ENCODE measurements at regions not wholly inside any gene's neighbourhood (a gene's known extent, or its start where the extent isn't known, plus 50 kb on each side); places are given as distances from the start of the nearest gene placed in this dataset.

DNA sequence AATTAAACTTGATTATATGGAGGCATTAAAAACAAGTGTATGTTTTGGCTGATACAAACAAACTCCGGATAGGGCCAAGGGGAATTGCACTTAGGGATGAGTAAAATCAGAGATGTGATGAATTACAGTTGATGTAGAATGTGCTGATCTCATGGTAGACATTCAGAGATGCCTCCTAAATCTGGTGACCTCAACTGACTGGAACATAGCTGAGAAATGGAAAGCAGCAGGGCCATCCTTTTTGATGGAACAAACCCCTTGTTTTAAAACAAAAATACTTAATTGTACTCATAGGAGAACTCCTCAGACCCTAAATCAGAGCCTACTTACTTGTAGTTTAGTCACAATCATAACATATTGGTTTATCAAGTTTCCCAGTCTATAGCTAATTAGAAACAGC, 122.8 kb downstream of the C12orf75 start:
- DNase-seq (ENCODE audit: low read depth) = no peak
- TF ChIP-seq, protein P1, sequence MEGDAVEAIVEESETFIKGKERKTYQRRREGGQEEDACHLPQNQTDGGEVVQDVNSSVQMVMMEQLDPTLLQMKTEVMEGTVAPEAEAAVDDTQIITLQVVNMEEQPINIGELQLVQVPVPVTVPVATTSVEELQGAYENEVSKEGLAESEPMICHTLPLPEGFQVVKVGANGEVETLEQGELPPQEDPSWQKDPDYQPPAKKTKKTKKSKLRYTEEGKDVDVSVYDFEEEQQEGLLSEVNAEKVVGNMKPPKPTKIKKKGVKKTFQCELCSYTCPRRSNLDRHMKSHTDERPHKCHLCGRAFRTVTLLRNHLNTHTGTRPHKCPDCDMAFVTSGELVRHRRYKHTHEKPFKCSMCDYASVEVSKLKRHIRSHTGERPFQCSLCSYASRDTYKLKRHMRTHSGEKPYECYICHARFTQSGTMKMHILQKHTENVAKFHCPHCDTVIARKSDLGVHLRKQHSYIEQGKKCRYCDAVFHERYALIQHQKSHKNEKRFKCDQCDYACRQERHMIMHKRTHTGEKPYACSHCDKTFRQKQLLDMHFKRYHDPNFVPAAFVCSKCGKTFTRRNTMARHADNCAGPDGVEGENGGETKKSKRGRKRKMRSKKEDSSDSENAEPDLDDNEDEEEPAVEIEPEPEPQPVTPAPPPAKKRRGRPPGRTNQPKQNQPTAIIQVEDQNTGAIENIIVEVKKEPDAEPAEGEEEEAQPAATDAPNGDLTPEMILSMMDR (conservative IDR thresholded peaks at IDR 0.05; ENCODE audit: low read depth, low read length) = no peak
- H3K4me3 ChIP-seq (ENCODE audit: low read depth, low read length) = no peak overlapping the region

DNA sequence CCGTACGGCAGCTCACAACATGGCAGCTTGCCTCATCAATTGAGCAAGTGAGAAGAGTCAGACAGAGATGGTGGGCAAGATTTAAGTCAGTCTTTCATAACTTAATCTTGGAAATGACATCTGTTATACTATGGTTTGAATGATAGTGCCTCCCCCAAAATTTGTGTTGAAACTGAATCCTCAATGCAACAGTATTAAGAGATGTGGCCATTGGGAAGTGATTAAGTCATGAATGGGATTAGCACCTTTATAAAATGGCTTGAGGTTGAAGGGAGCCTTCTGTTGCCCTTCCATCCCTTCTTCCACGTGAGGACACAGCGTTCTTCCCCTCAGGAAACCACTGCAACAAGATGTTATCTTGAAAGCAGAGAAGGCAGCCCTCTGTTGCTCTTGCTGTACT, 124.2 kb downstream of the C12orf75 start:
- TF ChIP-seq, protein P1 (conservative IDR thresholded peaks at IDR 0.05; ENCODE audit: low read depth, low read length) = no peak
- H3K4me3 ChIP-seq (ENCODE audit: low read depth, low read length) = no peak overlapping the region
- no peak for DNase-seq (ENCODE audit: low read depth)

GRCh38 chr12:105455261-105455660, 124.8 kb downstream of the C12orf75 start:
- TF ChIP-seq, protein P1 (conservative IDR thresholded peaks at IDR 0.05; ENCODE audit: low read depth, low read length) = peak; percentile 37
- H3K4me3 ChIP-seq (ENCODE audit: low read depth, low read length) = no peak overlapping the region
- no peak for DNase-seq (ENCODE audit: low read depth)

DNA sequence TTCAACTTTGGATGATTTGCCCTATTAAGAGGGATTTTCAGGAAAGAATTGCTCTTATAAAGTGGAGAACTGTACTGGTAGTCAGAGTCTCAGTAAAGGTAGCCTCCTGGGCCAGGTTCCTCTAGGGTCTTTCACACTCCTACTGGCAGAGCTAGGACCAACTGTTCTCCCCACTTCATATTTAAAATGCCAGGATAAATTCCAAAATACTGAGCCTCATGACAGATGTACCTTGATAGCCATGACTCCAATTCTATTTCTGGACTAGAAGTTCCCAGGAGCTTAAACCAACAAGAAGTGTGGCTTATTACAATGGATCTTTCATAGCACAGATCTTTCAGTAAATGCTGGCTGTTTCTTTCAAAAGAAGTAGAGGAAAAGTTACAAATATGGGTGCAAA, 126.5 kb downstream of the C12orf75 start:
- no peak for DNase-seq (ENCODE audit: low read depth)
- no peak overlapping the region for H3K4me3 ChIP-seq (ENCODE audit: low read depth, low read length)
- TF ChIP-seq, protein P1 (conservative IDR thresholded peaks at IDR 0.05; ENCODE audit: low read depth, low read length) = no peak

DNA sequence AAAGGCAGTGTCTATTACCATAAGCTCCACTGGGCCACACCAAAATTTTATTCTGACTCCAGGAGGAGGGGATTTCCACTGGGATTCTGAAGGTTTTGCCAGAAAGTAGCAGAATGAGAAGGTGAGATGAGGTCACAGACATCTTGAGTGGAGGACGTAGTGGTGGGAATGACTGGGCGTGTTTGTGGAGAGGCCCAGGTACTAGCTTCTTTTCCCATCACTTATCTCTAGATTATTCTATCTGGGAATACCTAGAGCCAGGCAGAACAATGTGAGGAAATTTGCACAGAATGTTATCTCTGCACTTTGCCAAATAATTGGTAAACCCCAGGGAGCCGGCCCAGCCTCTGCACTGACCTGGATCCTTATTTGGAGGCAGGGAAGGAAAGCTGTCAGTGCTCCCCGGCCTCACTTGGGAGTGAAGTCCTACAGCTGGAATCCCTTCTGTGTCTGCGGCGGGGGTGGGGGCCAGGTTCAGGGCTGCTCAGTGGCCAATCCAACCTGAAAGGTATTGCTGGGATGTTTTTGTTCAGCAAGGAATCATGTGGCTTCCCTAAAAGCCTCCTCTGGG, 129.4 kb downstream of the C12orf75 start:
- no peak overlapping the region for H3K4me3 ChIP-seq (ENCODE audit: low read depth, low read length)
- TF ChIP-seq, protein P1 (conservative IDR thresholded peaks at IDR 0.05; ENCODE audit: low read depth, low read length) = no peak
- no peak for DNase-seq (ENCODE audit: low read depth)

DNA sequence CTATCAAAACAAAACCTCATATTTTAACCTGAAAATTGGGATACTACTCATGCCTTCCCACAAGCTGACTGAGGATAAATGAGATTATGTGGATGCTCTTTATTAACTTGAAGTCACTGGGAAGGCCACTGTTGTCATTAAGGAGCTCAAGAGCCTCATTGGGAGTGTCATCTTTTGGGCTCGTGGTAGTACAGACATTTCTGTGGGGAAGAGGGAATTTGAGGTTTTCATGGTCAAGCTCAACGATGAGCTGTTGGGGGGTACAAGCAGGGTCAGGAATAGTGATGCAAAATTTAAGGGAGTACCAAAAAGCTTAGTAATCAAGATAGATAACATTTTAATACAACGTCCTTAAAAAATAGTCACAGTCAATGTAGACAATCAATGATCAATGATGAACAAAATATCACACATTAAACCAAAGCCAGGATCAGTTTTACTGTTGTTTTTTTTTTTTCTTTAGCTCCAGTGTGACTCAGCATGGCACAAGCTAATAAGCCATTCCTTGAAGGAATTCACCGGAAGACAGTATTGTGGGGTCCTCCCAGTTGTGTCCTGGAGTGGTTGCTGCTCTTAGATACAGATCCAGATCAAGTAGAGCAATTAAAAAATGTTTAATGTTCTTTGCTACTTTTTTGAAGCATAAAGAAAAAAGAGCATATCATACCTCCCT, 130.9 kb downstream of the C12orf75 start:
- TF ChIP-seq, protein P1 (conservative IDR thresholded peaks at IDR 0.05; ENCODE audit: low read depth, low read length) = no peak
- DNase-seq (ENCODE audit: low read depth) = no peak
- H3K4me3 ChIP-seq (ENCODE audit: low read depth, low read length) = no peak overlapping the region
